B cell (primary cell): ENCODE measurements at regions not wholly inside any gene's neighbourhood (a gene's known extent, or its start where the extent isn't known, plus 50 kb on each side); places are given as distances from the start of the nearest gene placed in this dataset.

Source experiments
- ATAC-seq: fragments of 200-7000 bp; cut with Tn5 transposase; one replicate; pipeline ENCODE4 v1.10.0; 2021; ENCODE audit warnings: low read depth, mild to moderate bottlenecking, moderate number of reproducible peaks, moderate library complexity
- CTCF ChIA-PET: fragments of 350-600 bp; sonication (Branson Sonifier 250); formaldehyde crosslinking; loops from one replicate; lab custom pipeline; 2021; ENCODE audit warnings: antibody characterized with exemption, inconsistent platforms; lab: Charles Lee
- POLR2A ChIA-PET: fragments of 350-600 bp; sonication (Branson Sonifier 250); formaldehyde crosslinking; loops from one replicate; lab custom pipeline; 2021; ENCODE audit warnings: antibody characterized with exemption; lab: Charles Lee
- DNase-seq: peaks from one replicate; pipeline ENCODE4 v3.0.0; 2013
- H2AFZ ChIP-seq: 2 replicates; pipeline ENCODE4 v1.6.1; 2012; ENCODE audit warnings: mild to moderate bottlenecking, low read depth, low read length; ENCODE audit not compliant: insufficient read depth, poor library complexity, severe bottlenecking
- H3K27ac ChIP-seq, 2 donors: 1 replicate in 1 of 2; 2 replicates in 1 of 2; pipeline ENCODE4 v1.5.1; 2012 to 2013; ENCODE audit warnings: low read length in 2 of 2, mild to moderate bottlenecking in 2 of 2, moderate library complexity in 1 of 2
- H3K27me3 ChIP-seq, 4 experiments: fragments of 200-600 bp in 1 of 4; sonication (generic) in 1 of 4; replicated peaks in 1 of 4; 1 replicate in 2 of 4; 2 replicates in 2 of 4; pipeline versions ENCODE4 v1.6.1 to v1.7.0; 2013 to 2016; ENCODE audit warnings: low read length in 3 of 4, mild to moderate bottlenecking in 2 of 4, mixed read lengths in 1 of 4, moderate library complexity in 1 of 4; ENCODE audit not compliant: insufficient read depth in 4 of 4, control insufficient read depth in 3 of 4; ENCODE audit errors: control extremely low read depth in 1 of 4
- H3K36me3 ChIP-seq, 2 experiments: replicated peaks in 1 of 2; 1 replicate in 1 of 2; 2 replicates in 1 of 2; pipeline versions ENCODE4 v1.6.1 to v1.7.1; 2013; ENCODE audit warnings: low read length in 1 of 2; ENCODE audit not compliant: insufficient read depth in 2 of 2, control insufficient read depth in 1 of 2; ENCODE audit errors: control extremely low read depth in 1 of 2, extremely low read depth in 1 of 2
- H3K4me1 ChIP-seq, 2 donors: fragments of 200-600 bp in 1 of 2; sonication (generic) in 1 of 2; 1 replicate in 1 of 2; 2 replicates in 1 of 2; pipeline versions ENCODE4 v1.5.1 to v1.6.1; 2013 to 2017; ENCODE audit warnings: low read length in 2 of 2; ENCODE audit not compliant: control insufficient read depth in 2 of 2, insufficient read depth in 2 of 2
- H3K4me2 ChIP-seq: replicated peaks from 2 replicates; pipeline ENCODE3; 2012; ENCODE audit warnings: mild to moderate bottlenecking, low read depth, low read length; ENCODE audit not compliant: poor library complexity, severe bottlenecking
- H3K4me3 ChIP-seq, 5 experiments: fragments of 200-600 bp in 1 of 5; sonication (generic) in 1 of 5; 1 replicate in 3 of 5; 2 replicates in 2 of 5; pipeline versions ENCODE4 v1.5.1 to v1.7.0; 2011 to 2016; ENCODE audit warnings: low read length in 4 of 5, mild to moderate bottlenecking in 4 of 5, low read depth in 2 of 5, control low read depth in 1 of 5, moderate library complexity in 1 of 5; ENCODE audit not compliant: insufficient read depth in 1 of 5; ENCODE audit errors: control extremely low read depth in 1 of 5, extremely low read depth in 1 of 5
- H3K79me2 ChIP-seq: fragments of 200-600 bp; sonication (generic); one replicate; pipeline ENCODE4 v1.6.0; 2016; ENCODE audit warnings: low read length; ENCODE audit not compliant: control insufficient read depth, insufficient read depth
- H3K9ac ChIP-seq: fragments of 200-600 bp; sonication (generic); 2 replicates; pipeline ENCODE4 v1.6.1; 2017; ENCODE audit warnings: mild to moderate bottlenecking, low read length, moderate library complexity
- H3K9me3 ChIP-seq, 3 donors: one replicate each; pipeline versions ENCODE4 v1.6.1 to v1.7.1; 2013; ENCODE audit warnings: low read length in 2 of 3; ENCODE audit not compliant: control insufficient read depth in 2 of 3, insufficient read depth in 1 of 3; ENCODE audit errors: control extremely low read depth in 1 of 3
- H4K20me1 ChIP-seq: 2 replicates; pipeline ENCODE4 v1.6.0; 2012; ENCODE audit warnings: mild to moderate bottlenecking, low read length; ENCODE audit not compliant: insufficient read depth, control insufficient read depth, poor library complexity, severe bottlenecking
- H3K27ac Mint-ChIP-seq: one replicate; pipeline ENCODE4 v1.8.0; 2021; ENCODE audit warnings: mixed read lengths
- H3K27me3 Mint-ChIP-seq: one replicate; pipeline ENCODE4 v1.8.0; 2021; ENCODE audit warnings: mixed read lengths
- H3K4me1 Mint-ChIP-seq: one replicate; pipeline ENCODE4 v1.8.0; 2021; ENCODE audit warnings: mixed read lengths
- H3K4me3 Mint-ChIP-seq: one replicate; pipeline ENCODE4 v1.8.0; 2021; ENCODE audit warnings: mixed read lengths
- H3K9me3 Mint-ChIP-seq: one replicate; pipeline ENCODE4 v1.8.0; 2022; ENCODE audit warnings: mixed read lengths; ENCODE audit not compliant: insufficient read depth
- CTCF ChIP-seq: fragments of 200-600 bp; IDR thresholded peaks from one replicate; pipeline ENCODE4 v1.8.0; 2022; ENCODE audit warnings: antibody characterized with exemption, mild to moderate bottlenecking
- EZH2 ChIP-seq: IDR thresholded peaks from 2 replicates; pipeline ENCODE4 v1.6.1; 2012; ENCODE audit warnings: borderline replicate concordance, low read depth, mild to moderate bottlenecking, moderate library complexity, low read length; ENCODE audit not compliant: insufficient read depth, poor library complexity, severe bottlenecking
- WGBS: methylation state at CpG from one replicate; pipeline ENCODE4 v1.1.5; 2013; ENCODE audit warnings: missing lambda C conversion rate; ENCODE audit not compliant: insufficient coverage; 5-methylcytosine and 5-hydroxymethylcytosine counted together
- intact Hi-C: fragments of 100-400 bp; cut with micrococcal nuclease; formaldehyde crosslinking; loops from one replicate; pipeline ENCODE4 v1.10.0; 2022

GRCh38 chr1:80448081-80448480 lies 1352.7 kb upstream of the ADGRL2 start:
- ChIA-PET CTCF (no interaction called here), POLR2A (no interaction called here)
- no peaks in the 10 kb centered on the region for H3K4me1 ChIP-seq
- 100% methylated on average over 3 of the region's 5 CpGs for WGBS
- intact Hi-C loops, result no loop called here
- no peaks in the 10 kb centered on the region for H3K27me3 ChIP-seq
- H3K36me3 ChIP-seq, result no peaks in the 10 kb centered on the region
- Mint-ChIP-seq H3K9me3 (no peaks in the 10 kb centered on the region), H3K4me3 (no peak overlapping the region), H3K27me3 (no peaks in the 10 kb centered on the region), H3K27ac (no peak overlapping the region), H3K4me1 (no peaks in the 10 kb centered on the region)
- no peak for TF ChIP-seq CTCF
- no peak for TF ChIP-seq EZH2
- no peak overlapping the region for H2AFZ ChIP-seq
- H3K79me2 ChIP-seq, result no peaks in the 10 kb centered on the region
- no peaks in the 10 kb centered on the region for H4K20me1 ChIP-seq
- ATAC-seq (no peak), DNase-seq (no peak)
- no peak overlapping the region for H3K9ac ChIP-seq
- H3K9me3 ChIP-seq, result no peaks in the 10 kb centered on the region
- H3K27ac ChIP-seq, result no peak overlapping the region
- H3K4me3 ChIP-seq, result no peak overlapping the region
- no peak overlapping the region for H3K4me2 ChIP-seq

GRCh38 chr1:80447526-80447925 lies 1353.2 kb upstream of the ADGRL2 start:
- no peaks in the 10 kb centered on the region for H3K9me3 ChIP-seq
- H3K27ac Mint-ChIP-seq, result no peak overlapping the region

More at GRCh38 chr1:80447526-80447925, 1353.2 kb upstream of the ADGRL2 start:
- no peak overlapping the region for H3K4me3 Mint-ChIP-seq
- no peak for ATAC-seq
- H3K4me3 ChIP-seq, result no peak overlapping the region
- no peaks in the 10 kb centered on the region for H3K27me3 Mint-ChIP-seq
- no peaks in the 10 kb centered on the region for H3K9me3 Mint-ChIP-seq
- DNase-seq, result no peak
- no CpG with 5 or more reads among the region's 1 CpG for WGBS
- H3K4me1 Mint-ChIP-seq, result no peaks in the 10 kb centered on the region
- H3K27me3 ChIP-seq, result no peaks in the 10 kb centered on the region
- POLR2A ChIA-PET, result no interaction called here
- no peak overlapping the region for H2AFZ ChIP-seq
- no peaks in the 10 kb centered on the region for H3K36me3 ChIP-seq
- intact Hi-C loops, result no loop called here
- no peaks in the 10 kb centered on the region for H4K20me1 ChIP-seq
- CTCF ChIA-PET, result interaction anchor here (0.7 kb wide), 1 partner anchor 12 kb away, joined by 3 read pairs; no protein-coding TSS in a partner anchor
- H3K4me1 ChIP-seq, result no peaks in the 10 kb centered on the region
- no peak for TF ChIP-seq EZH2
- no peak for TF ChIP-seq CTCF
- no peaks in the 10 kb centered on the region for H3K79me2 ChIP-seq
- no peak overlapping the region for H3K9ac ChIP-seq
- no peak overlapping the region for H3K4me2 ChIP-seq
- H3K27ac ChIP-seq, result no peak overlapping the region
